CD4-positive, alpha-beta T cell treated with Interleukin-12 subunit alpha and Interleukin-12 subunit beta, for 1 hour (primary cell): ENCODE measurements at regions not wholly inside any gene's neighbourhood (a gene's known extent, or its start where the extent isn't known, plus 50 kb on each side); places are given as distances from the start of the nearest gene placed in this dataset.

Experiments used
- DNase-seq: peaks from one replicate; pipeline ENCODE4 v3.0.0-alpha.2; 2020

- no peak for DNase-seq
Observed at GRCh38 chr13:73961181-73961580, 173.0 kb downstream of the KLF12 start.

- DNase-seq: no peak
Observed at GRCh38 chr13:73960474-73960873, 173.7 kb downstream of the KLF12 start.

DNA sequence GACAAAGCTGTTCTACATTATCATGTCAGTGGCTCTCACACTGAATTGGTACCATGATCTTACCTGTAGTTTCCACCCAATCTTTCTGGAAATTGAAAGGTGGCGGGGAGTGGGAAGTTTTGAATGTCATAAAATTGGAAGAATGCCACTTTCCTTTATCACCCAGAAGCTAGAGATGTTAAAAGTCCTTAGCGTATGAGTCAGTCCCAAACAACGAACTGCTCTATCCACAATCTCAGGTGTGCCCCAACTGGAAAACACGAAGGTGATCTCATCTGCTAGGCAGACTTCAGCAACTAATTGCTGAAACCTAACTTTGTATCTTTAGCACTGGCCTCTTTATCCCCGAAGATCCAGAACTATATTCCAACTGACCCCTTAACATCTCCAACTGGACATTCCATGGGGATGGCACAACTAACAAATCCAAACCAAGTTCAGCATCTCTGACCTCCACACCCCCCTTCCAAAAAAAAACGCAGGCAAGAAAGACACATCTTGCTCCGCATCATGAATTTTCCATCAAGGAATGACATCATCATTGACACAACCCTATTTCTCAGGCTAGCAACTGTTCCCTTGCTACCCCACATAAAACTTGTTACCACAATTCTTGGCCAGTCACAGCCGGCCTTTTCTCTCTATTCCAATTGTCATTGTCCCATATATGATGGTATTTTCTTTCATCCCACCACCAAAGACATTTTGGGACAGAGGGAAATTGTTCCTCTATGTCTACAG, 175.4 kb downstream of the KLF12 start:
- DNase-seq: no peak

GRCh38 chr13:73957889-73958288, 176.3 kb downstream of the KLF12 start:
- no peak for DNase-seq

GRCh38 chr13:73956795-73957408, 177.3 kb downstream of the KLF12 start:
- no peak for DNase-seq

DNA sequence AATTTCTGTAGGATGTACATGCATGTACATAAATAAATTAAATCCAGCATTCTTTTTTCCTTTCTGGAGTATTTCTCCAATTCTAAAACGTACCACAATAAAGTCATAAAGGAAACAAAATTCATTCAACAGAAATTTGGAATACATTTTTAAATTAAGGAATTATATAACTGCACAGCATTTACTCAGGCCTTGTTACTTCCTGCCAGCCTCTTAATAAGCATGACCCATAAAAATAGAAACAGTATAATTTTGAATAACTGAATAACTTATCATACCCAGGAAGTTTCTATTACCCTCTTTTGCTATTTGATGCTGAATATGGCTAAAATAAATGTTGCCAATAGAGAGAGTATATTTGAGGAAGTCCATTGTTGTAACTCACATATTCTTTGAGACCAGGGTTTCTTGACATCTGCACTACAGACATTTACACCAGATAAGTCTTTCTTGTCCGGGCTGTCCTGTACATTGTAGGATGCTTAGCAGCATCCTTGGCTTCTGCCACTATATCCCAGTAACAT, 178.2 kb downstream of the KLF12 start:
- DNase-seq: no peak

GRCh38 chr13:73954808-73955207, 179.4 kb downstream of the KLF12 start:
- DNase-seq: no peak

DNA sequence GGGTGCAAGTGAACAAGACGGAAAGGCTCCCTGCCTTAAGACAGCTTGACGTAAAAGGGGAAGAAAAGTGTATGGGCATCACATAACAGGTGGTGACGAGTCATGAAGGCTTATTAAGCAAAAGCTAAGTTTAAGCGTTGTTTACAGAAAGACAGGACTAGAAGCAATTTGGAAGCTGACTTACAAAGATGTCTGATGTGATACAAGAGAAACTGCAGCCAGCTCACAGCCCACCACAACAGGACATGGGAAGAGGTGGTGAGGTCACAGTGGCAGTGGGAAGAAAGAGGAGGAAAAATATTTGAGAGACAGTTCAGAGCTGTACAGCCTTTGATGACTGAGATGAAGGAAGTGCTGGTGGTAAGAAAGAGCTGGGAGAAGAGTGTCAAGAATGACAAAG, 181.6 kb downstream of the KLF12 start:
- no peak for DNase-seq

DNA sequence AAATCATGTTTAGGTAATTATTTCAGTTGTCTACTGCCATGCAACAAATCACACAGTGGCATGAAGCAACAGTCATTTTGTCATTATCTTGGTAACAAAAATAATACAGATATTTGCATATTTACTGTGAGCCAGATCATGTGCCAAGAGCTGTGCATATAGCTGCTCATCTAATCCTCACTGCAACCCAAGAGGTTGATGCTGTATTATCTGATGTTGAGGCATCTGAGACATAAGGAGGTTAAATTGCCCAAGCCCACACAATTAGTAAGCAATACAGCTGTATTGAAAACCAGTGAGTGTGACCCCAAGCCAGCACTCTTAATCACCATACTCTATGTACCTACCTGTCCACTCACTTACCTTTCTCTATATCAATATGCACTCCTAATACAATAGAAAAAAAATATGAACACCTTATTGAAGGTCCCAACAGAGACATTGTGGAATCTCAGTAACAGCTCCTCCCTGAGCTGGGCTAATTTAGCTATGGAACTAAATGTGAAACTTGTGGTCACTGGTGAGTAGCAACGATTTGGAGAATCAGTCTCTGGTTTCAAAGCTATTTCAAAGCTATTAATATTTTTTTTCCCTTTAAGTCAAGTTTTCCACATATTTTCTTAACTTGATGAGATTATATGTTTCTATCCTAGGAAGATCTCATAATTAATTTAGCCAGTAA, 185.2 kb downstream of the KLF12 start:
- no peak for DNase-seq

DNA sequence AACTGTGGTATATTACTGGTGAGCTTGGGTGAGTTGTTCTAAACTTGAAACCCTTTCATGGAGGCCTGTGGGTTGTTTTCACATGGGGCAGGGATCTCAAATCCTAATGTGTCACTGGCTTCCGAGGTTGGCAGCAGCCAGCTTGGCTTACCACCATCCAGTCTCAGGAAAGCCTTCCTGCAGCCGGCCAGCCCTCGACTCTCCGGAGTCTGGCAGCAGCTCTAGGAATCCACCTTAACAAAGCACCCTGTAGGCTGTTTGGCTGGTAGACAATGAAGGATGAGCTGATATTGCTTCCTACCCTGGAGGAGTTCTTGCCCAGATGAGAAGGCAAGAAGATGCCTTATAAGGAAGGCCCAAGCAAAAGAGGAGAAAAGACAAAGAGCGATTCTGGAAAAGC, 188.3 kb downstream of the KLF12 start:
- no peak for DNase-seq

DNA sequence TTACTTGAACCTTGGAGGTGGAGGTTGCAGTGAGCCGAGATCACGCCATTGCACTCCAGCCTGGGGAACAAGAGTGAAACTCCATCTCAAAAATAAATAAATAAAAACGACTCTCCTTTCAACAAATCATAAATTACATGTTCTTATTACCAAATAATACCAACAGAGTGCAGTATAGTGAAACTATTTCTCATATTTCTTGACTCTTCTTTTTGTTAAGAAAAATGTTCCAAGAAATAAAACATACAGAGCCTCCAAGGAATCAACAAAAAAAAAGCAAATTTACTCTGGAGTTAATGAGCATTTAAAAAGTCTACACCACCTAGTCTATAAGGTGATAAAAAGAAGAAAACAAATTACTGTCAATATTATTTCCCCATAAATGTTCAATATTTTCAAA, 188.8 kb downstream of the KLF12 start:
- no peak for DNase-seq

- no peak for DNase-seq
Observed at GRCh38 chr13:73943965-73944233, 190.3 kb downstream of the KLF12 start.

DNA sequence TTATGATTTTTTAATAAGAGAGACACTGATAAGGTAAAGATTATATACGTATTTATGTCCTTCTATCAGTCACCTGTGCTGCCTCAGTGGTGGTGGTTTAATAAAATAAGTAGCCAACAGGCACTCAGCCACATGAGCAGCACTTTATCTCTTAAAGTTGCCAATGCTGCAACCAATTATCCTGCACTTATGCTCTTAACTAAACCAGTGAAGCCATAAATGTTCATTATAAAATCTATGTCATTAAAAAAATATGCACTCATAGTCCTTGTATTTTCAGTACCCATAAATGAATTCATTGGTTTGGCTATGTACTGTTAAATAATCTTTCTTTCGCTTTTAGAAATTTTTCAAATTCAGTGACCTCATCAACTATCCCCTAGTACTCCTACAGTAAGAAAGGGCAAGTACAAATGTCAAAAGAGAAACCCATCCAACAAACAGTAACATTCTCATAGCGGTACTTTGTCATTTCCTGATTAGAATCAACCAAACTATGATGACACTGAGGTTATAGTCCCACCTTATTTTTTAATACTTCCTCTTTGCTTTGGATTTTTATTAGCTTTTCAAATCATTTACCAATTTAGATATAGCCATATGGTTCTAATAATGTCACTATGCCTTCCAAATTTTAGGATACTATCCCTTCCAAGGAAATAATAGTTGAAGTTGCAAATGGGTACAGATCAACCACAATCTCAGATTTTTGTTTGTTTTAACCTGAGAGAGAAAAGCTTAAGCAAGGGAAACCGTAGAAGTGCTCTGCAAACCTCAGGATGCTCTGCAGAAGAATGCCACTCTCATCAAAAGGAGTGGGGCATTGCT, 190.9 kb downstream of the KLF12 start:
- DNase-seq: peak; percentile 63

- no peak for DNase-seq
Observed at GRCh38 chr13:73941752-73942151, 192.5 kb downstream of the KLF12 start.

- DNase-seq: no peak
Observed at GRCh38 chr13:73940098-73940497, 194.1 kb downstream of the KLF12 start.

DNA sequence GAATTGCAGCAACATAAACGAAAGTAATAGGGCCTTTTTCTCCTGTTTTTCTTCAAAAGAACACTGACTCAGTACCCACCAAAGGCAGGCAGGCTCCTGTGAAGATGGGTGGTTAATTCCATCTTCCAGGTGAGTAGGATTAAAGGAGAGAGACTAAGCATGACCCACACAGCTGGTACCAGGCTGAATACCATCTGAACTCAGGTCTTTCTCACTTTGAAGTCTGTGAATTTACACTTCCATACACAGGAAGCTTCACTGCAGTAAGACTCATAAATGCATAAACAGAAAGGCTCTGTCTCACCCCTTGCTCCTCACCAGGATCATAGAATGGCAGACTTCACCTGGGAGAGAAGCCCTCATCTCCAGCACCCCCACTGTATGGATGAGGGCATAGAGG, 194.6 kb downstream of the KLF12 start:
- no peak for DNase-seq

DNA sequence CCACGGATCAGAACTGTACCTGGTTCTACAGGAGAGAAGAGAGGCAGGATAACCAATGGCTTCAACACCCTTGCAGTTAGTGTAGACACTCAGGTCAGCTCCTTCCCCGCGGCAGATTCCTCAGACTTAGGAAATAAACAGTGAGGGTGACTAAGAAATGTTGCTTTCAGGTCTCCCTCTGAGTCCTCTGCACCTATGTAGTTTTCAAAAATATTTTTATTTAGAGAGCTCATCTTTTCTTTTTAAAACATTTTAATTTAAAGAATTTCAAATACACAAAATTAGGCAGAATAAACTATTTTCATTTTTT, 195.2 kb downstream of the KLF12 start:
- DNase-seq: no peak

GRCh38 chr13:73938372-73939070, 195.7 kb downstream of the KLF12 start:
- DNase-seq: no peak

DNA sequence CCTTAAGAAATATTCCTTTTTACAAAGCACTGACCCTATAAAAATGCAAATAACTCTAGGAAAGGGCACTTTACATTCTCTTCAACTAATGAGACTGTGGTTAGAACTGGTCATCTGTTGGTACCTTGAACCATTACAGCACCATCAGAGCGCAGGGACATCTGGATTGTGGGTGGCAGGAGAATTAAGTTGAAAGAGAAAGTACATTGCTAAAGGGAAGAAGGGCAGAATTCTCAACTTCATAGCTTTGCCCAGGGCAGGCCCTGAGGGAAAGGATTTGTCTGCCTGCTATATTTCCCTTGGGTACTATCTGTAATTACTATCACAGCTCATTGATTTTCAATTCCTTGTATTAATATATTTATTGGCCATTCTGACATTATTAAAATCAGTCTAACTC, 196.8 kb downstream of the KLF12 start:
- no peak for DNase-seq

DNA sequence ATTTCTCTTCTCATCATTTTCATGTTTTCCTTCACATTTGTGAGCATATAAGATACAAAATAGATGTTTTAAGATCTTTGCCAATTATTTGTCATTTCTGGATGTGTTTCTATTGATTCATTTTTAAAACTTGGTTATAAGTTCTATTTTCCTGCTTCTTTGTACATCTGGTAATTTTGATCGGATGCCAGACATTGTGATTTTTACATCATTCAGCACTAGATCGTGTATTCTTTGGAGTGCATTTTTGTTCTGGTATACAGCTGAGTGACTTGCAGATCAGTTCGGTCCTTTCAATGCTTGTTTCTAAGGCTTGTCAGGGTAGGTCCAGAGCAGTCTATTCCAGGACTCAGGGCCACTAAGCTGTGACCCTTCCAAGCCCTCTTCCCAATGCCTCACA, 198.2 kb downstream of the KLF12 start:
- no peak for DNase-seq

- no peak for DNase-seq
Observed at GRCh38 chr13:73934771-73935170, 199.4 kb downstream of the KLF12 start.

GRCh38 chr13:73934215-73934641, 200.0 kb downstream of the KLF12 start:
- no peak for DNase-seq

GRCh38 chr13:73933795-73934194, 200.4 kb downstream of the KLF12 start:
- no peak for DNase-seq
